GM23338 (cell line): ENCODE measurements at regions not wholly inside any gene's neighbourhood (a gene's known extent, or its start where the extent isn't known, plus 50 kb on each side); places are given as distances from the start of the nearest gene placed in this dataset.

Source experiments
- ATAC-seq: fragments of 200-7000 bp; cut with Tn5 transposase; 3 replicates; pipeline ENCODE4 v1.9.1; 2020
- DNase-seq: peaks from one replicate; pipeline ENCODE4 v3.0.0-alpha.2; 2015; ENCODE audit warnings: low spot score
- H2AFZ ChIP-seq: fragments of 200-600 bp; sonication (generic); 2 replicates; pipeline ENCODE4 v1.8.0; 2016; ENCODE audit warnings: antibody characterized with exemption, mild to moderate bottlenecking, moderate library complexity
- H3F3A ChIP-seq: fragments of 200-600 bp; sonication (generic); replicated peaks from 2 replicates; pipeline ENCODE4 v1.8.0; 2017; ENCODE audit warnings: antibody characterized with exemption, mixed run types, low read depth
- H3K27ac ChIP-seq: fragments of 200-600 bp; sonication (generic); 2 replicates; pipeline ENCODE4 v1.6.1; 2016; ENCODE audit warnings: low read depth
- H3K27me3 ChIP-seq: fragments of 200-600 bp; sonication (generic); 2 replicates; pipeline ENCODE4 v1.8.0; 2016; ENCODE audit warnings: mild to moderate bottlenecking, mixed run types, moderate library complexity; ENCODE audit not compliant: insufficient read depth
- H3K36me3 ChIP-seq: fragments of 200-600 bp; sonication (generic); 2 replicates; pipeline ENCODE4 v1.8.0; 2016; ENCODE audit warnings: mild to moderate bottlenecking; ENCODE audit not compliant: insufficient read depth
- H3K4me1 ChIP-seq: fragments of 200-600 bp; sonication (generic); 2 replicates; pipeline ENCODE4 v1.8.0; 2016; ENCODE audit warnings: mild to moderate bottlenecking, moderate library complexity; ENCODE audit not compliant: insufficient read depth
- H3K4me2 ChIP-seq: fragments of 200-600 bp; sonication (generic); 2 replicates; pipeline ENCODE4 v1.7.1; 2017; ENCODE audit warnings: mixed run types
- H3K4me3 ChIP-seq: fragments of 200-600 bp; sonication (generic); 2 replicates; pipeline ENCODE4 v1.6.1; 2016; ENCODE audit warnings: mixed run types
- H3K79me2 ChIP-seq: fragments of 200-600 bp; sonication (generic); replicated peaks from 2 replicates; pipeline ENCODE4 v1.8.0; 2017; ENCODE audit warnings: mild to moderate bottlenecking; ENCODE audit not compliant: insufficient read depth
- H3K9me2 ChIP-seq: fragments of 200-600 bp; sonication (generic); 2 replicates; pipeline ENCODE4 v1.8.0; 2017; ENCODE audit not compliant: insufficient read depth
- H4K20me1 ChIP-seq: fragments of 200-600 bp; sonication (generic); replicated peaks from 2 replicates; pipeline ENCODE4 v1.8.0; 2017; ENCODE audit warnings: mild to moderate bottlenecking; ENCODE audit not compliant: insufficient read depth
- H3K27ac Mint-ChIP-seq: 2 replicates; pipeline ENCODE4 v1.8.0; 2020; ENCODE audit warnings: inconsistent platforms, mild to moderate bottlenecking, moderate library complexity, mixed read lengths
- H3K27me3 Mint-ChIP-seq: 3 replicates; pipeline ENCODE4 v1.8.0; 2022; ENCODE audit warnings: low read depth, mild to moderate bottlenecking, moderate library complexity, mixed read lengths, inconsistent platforms; ENCODE audit not compliant: insufficient read depth, poor library complexity
- H3K36me3 Mint-ChIP-seq: 3 replicates; pipeline ENCODE4 v1.8.0; 2021; ENCODE audit warnings: low read depth, mild to moderate bottlenecking, inconsistent platforms, moderate library complexity, mixed read lengths
- H3K4me1 Mint-ChIP-seq: 3 replicates; pipeline ENCODE4 v1.8.0; 2020; ENCODE audit warnings: mild to moderate bottlenecking, inconsistent platforms, mixed read lengths
- H3K4me3 Mint-ChIP-seq: 3 replicates; pipeline ENCODE4 v1.8.0; 2021; ENCODE audit warnings: moderate library complexity, mild to moderate bottlenecking, inconsistent platforms, mixed read lengths
- H3K9me3 Mint-ChIP-seq: 3 replicates; pipeline ENCODE4 v1.8.0; 2020; ENCODE audit warnings: moderate library complexity, mild to moderate bottlenecking, inconsistent platforms, mixed read lengths
- CREB1 ChIP-seq: fragments of 250-450 bp; sonication (Bioruptor Pico); IDR thresholded peaks from 2 replicates; pipeline ENCODE4 v1.5.0; 2020; ENCODE audit warnings: low read depth, mild to moderate bottlenecking, moderate library complexity
- JUNB ChIP-seq: IDR thresholded peaks from one replicate; pipeline ENCODE4 v1.6.1; 2016; ENCODE audit warnings: antibody characterized with exemption; ENCODE audit not compliant: unreplicated experiment
- NANOG ChIP-seq: IDR thresholded peaks from 2 replicates; pipeline ENCODE4 v1.6.1; 2016; ENCODE audit warnings: antibody characterized with exemption, borderline replicate concordance
- POLR2AphosphoS5 ChIP-seq: IDR thresholded peaks from 2 replicates; pipeline ENCODE4 v1.6.1; 2016; ENCODE audit warnings: antibody characterized with exemption, low read depth
- ZNF331 ChIP-seq: fragments of 250-450 bp; sonication (Bioruptor Pico); IDR thresholded peaks from 2 replicates; pipeline ENCODE4 v1.5.0; 2020; ENCODE audit warnings: low read depth, mild to moderate bottlenecking, moderate library complexity
- ZNF462 ChIP-seq: fragments of 250-450 bp; sonication (Bioruptor Pico); IDR thresholded peaks from 2 replicates; pipeline ENCODE4 v1.5.0; 2020; ENCODE audit warnings: mild to moderate bottlenecking, moderate library complexity

GRCh38 chr4:179755322-179755721 lies 2313.1 kb upstream of the AGA start:
- Histone ChIP-seq H3K4me2 (no peak overlapping the region), H3K36me3 (no peaks in the 10 kb centered on the region), H3K4me1 (no peaks in the 10 kb centered on the region; the same call in 1 of the 2 replicates), H2AFZ (no peak overlapping the region), H3K27me3 (no peaks in the 10 kb centered on the region), H3K79me2 (no peaks in the 10 kb centered on the region), H3K9me2 (no peaks in the 10 kb centered on the region), H3K27ac (no peak overlapping the region), H3F3A (no peaks in the 10 kb centered on the region), H3K4me3 (no peak overlapping the region), H4K20me1 (no peaks in the 10 kb centered on the region)
- Mint-ChIP-seq H3K36me3 (no peaks in the 10 kb centered on the region), H3K4me1 (peaks cover 7% of the 10 kb centered on the region; the same call in 2 of the 3 replicates), H3K9me3 (no peaks in the 10 kb centered on the region), H3K27me3 (no peaks in the 10 kb centered on the region), H3K27ac (0 out of 2 replicates have a peak overlapping the region, but pooled peaks have one; percentile 6), H3K4me3 (no peak overlapping the region)
- TF ChIP-seq ZNF462: 0 out of 2 replicates have a peak, but pooled peaks have one; percentile 28
- no peak for TF ChIP-seq JUNB
- TF ChIP-seq ZNF331 (CRISPR knock-in tag): no peak
- TF ChIP-seq NANOG: no peak
- TF ChIP-seq POLR2AphosphoS5: no peak
- ATAC-seq (peak; percentile 61), DNase-seq (peak; percentile 37)

- no peaks in the 10 kb centered on the region for H3K36me3 ChIP-seq
- Mint-ChIP-seq H3K4me3 (no peak overlapping the region), H3K36me3 (no peaks in the 10 kb centered on the region), H3K4me1 (peaks cover 7% of the 10 kb centered on the region; the same call in 2 of the 3 replicates), H3K9me3 (no peaks in the 10 kb centered on the region), H3K27me3 (no peaks in the 10 kb centered on the region), H3K27ac (peak overlapping the region; percentile 51; the same call in 1 of the 2 replicates)
- no peaks in the 10 kb centered on the region; the same call in 1 of the 2 replicates for H3K4me1 ChIP-seq
- H3F3A ChIP-seq: no peaks in the 10 kb centered on the region
- H2AFZ ChIP-seq: no peak overlapping the region
- H3K27ac ChIP-seq: no peak overlapping the region
- DNase-seq: no peak
- H4K20me1 ChIP-seq: no peaks in the 10 kb centered on the region
- H3K4me2 ChIP-seq: no peak overlapping the region
- H3K27me3 ChIP-seq: no peaks in the 10 kb centered on the region
- no peak overlapping the region for H3K4me3 ChIP-seq
- no peaks in the 10 kb centered on the region for H3K79me2 ChIP-seq
- H3K9me2 ChIP-seq: no peaks in the 10 kb centered on the region
- no peak for ATAC-seq
- TF ChIP-seq CREB1 (CRISPR knock-in tag) (no peak), POLR2AphosphoS5 (no peak), JUNB (no peak), ZNF462 (no peak)
Measured at GRCh38 chr4:179757641-179758040, 2315.4 kb upstream of the AGA start.
